Neuronal stem cell (in vitro differentiated cells): ENCODE measurements at regions not wholly inside any gene's neighbourhood (a gene's known extent, or its start where the extent isn't known, plus 50 kb on each side); places are given as distances from the start of the nearest gene placed in this dataset.
"Not testable (repeated sequence)": the region's sequence is repeated elsewhere in the genome, so short reads cannot be mapped to it uniquely, and the experiment has no call there.

Experiments used
- DNase-seq: peaks from one replicate; pipeline ENCODE4 v3.0.0-alpha.2; 2013; ENCODE audit warnings: low spot score
- H2AFZ ChIP-seq: one replicate; pipeline ENCODE4 v1.6.1; 2013; ENCODE audit warnings: mild to moderate bottlenecking, low read length, inconsistent platforms
- H2AK5ac ChIP-seq: 2 replicates; pipeline ENCODE4 v1.6.1; 2013; ENCODE audit warnings: low read depth, mild to moderate bottlenecking, inconsistent platforms, low read length, moderate library complexity, mixed read lengths
- H2BK120ac ChIP-seq: 2 replicates; pipeline ENCODE4 v1.6.1; 2013; ENCODE audit warnings: low read depth, mild to moderate bottlenecking, inconsistent platforms, low read length, moderate library complexity, mixed read lengths
- H2BK12ac ChIP-seq: one replicate; pipeline ENCODE4 v1.6.1; 2013; ENCODE audit warnings: low read length, inconsistent platforms
- H2BK15ac ChIP-seq: 2 replicates; pipeline ENCODE4 v1.6.1; 2013; ENCODE audit warnings: mild to moderate bottlenecking, low read length, inconsistent platforms, mixed read lengths
- H2BK5ac ChIP-seq: one replicate; pipeline ENCODE4 v1.6.1; 2013; ENCODE audit warnings: inconsistent platforms, mild to moderate bottlenecking, low read length, moderate library complexity
- H3K14ac ChIP-seq: one replicate; pipeline ENCODE4 v1.6.1; 2013; ENCODE audit warnings: low read length, inconsistent platforms
- H3K18ac ChIP-seq: 2 replicates; pipeline ENCODE4 v1.6.1; 2013; ENCODE audit warnings: low read length, inconsistent platforms
- H3K23ac ChIP-seq: 2 replicates; pipeline ENCODE4 v1.6.1; 2013; ENCODE audit warnings: low read depth, mild to moderate bottlenecking, mixed read lengths, low read length, inconsistent platforms; ENCODE audit not compliant: poor library complexity
- H3K27ac ChIP-seq: replicated peaks from 3 replicates; pipeline ENCODE4 v1.5.1; 2013; ENCODE audit warnings: low read length, inconsistent platforms
- H3K27me3 ChIP-seq, 3 experiments: 2 replicates each; pipeline ENCODE4 v1.6.1; 2013; ENCODE audit warnings: low read length in 3 of 3, mild to moderate bottlenecking in 2 of 3, inconsistent platforms in 1 of 3, low read depth in 1 of 3, mixed read lengths in 1 of 3, moderate library complexity in 1 of 3; ENCODE audit not compliant: control insufficient read depth in 3 of 3, insufficient read depth in 3 of 3
- H3K36me3 ChIP-seq, 2 donors: replicated peaks in 1 of 2; 2 replicates each; pipeline ENCODE4 v1.6.1; 2013; ENCODE audit warnings: low read length in 2 of 2; ENCODE audit not compliant: control insufficient read depth in 2 of 2, insufficient read depth in 2 of 2
- H3K4ac ChIP-seq: 2 replicates; pipeline ENCODE4 v1.6.1; 2013; ENCODE audit warnings: inconsistent platforms, mild to moderate bottlenecking, low read length, moderate library complexity
- H3K4me1 ChIP-seq, 2 donors: 1 replicate in 1 of 2; 2 replicates in 1 of 2; pipeline ENCODE4 v1.6.1; 2013; ENCODE audit warnings: low read length in 2 of 2, low read depth in 1 of 2; ENCODE audit not compliant: control insufficient read depth in 2 of 2, insufficient read depth in 1 of 2
- H3K4me2 ChIP-seq: one replicate; pipeline ENCODE4 v1.6.1; 2013; ENCODE audit warnings: mild to moderate bottlenecking, low read length, inconsistent platforms; ENCODE audit not compliant: insufficient read depth, poor library complexity, severe bottlenecking
- H3K4me3 ChIP-seq, 2 donors: 2 replicates each; pipeline ENCODE4 v1.5.1; 2013; ENCODE audit warnings: low read length in 2 of 2, mild to moderate bottlenecking in 2 of 2, inconsistent platforms in 1 of 2, moderate library complexity in 1 of 2
- H3K79me1 ChIP-seq: one replicate; pipeline ENCODE4 v1.6.1; 2013; ENCODE audit warnings: low read depth, mild to moderate bottlenecking, inconsistent platforms, low read length, moderate library complexity
- H3K9ac ChIP-seq: one replicate; pipeline ENCODE4 v1.6.1; 2013; ENCODE audit warnings: mild to moderate bottlenecking, low read depth, low read length, inconsistent platforms; ENCODE audit not compliant: poor library complexity
- H3K9me3 ChIP-seq, 2 donors: replicated peaks in 1 of 2; 2 replicates each; pipeline versions ENCODE3 to v1.6.1; 2013; ENCODE audit warnings: low read length in 2 of 2, mild to moderate bottlenecking in 2 of 2, inconsistent platforms in 1 of 2, low read depth in 1 of 2, mixed read lengths in 1 of 2, moderate library complexity in 1 of 2; ENCODE audit not compliant: control insufficient read depth in 2 of 2, insufficient read depth in 1 of 2
- H4K8ac ChIP-seq: one replicate; pipeline ENCODE4 v1.6.1; 2013; ENCODE audit warnings: low read depth, mild to moderate bottlenecking, inconsistent platforms, low read length, moderate library complexity
- H4K91ac ChIP-seq: one replicate; pipeline ENCODE4 v1.6.1; 2013; ENCODE audit warnings: low read length, low read depth, mild to moderate bottlenecking, inconsistent platforms; ENCODE audit not compliant: poor library complexity
- WGBS, 2 donors: extraction: QIAGEN DNeasy Blood & Tissue Kit; methylation state at CpG; one replicate each; pipeline ENCODE4 v1.1.7; 2013; ENCODE audit warnings: missing lambda C conversion rate in 2 of 2, mixed read lengths in 1 of 2; ENCODE audit not compliant: insufficient read length in 2 of 2, insufficient replicate concordance in 1 of 2; ENCODE audit errors: extremely low coverage in 2 of 2; 5-methylcytosine and 5-hydroxymethylcytosine counted together

- DNase-seq = no peak
- Histone ChIP-seq H3K4me3 (no peak overlapping the region), H2AFZ (no peak overlapping the region), H3K4me1 (no peaks in the 10 kb centered on the region), H3K23ac (no peak overlapping the region), H3K4me2 (no peak overlapping the region), H3K9ac (no peak overlapping the region), H2BK12ac (no peak overlapping the region), H2BK15ac (no peak overlapping the region), H3K14ac (no peak overlapping the region), H2BK5ac (no peak overlapping the region), H3K9me3 (no peaks in the 10 kb centered on the region), H3K36me3 (no peaks in the 10 kb centered on the region), H4K8ac (no peak overlapping the region), H3K27me3 (no peaks in the 10 kb centered on the region), H3K79me1 (no peaks in the 10 kb centered on the region), H2BK120ac (no peak overlapping the region), H2AK5ac (no peak overlapping the region), H3K18ac (no peak overlapping the region), H4K91ac (no peak overlapping the region), H3K27ac (no peak overlapping the region), H3K4ac (no peak overlapping the region)
- WGBS, 2 donors = no CpG with 5 or more reads among the region's 7 CpGs
Observed at GRCh38 chr6:132115714-132116366, 164.7 kb upstream of the CCN2 start.

- no peak overlapping the region for H4K8ac ChIP-seq
Observed at GRCh38 chr6:132114201-132114825, 163.1 kb upstream of the CCN2 start.

GRCh38 chr6:132109752-132110151 lies 158.6 kb upstream of the CCN2 start:
- not testable (repeated sequence) for H3K14ac ChIP-seq, H3K9ac ChIP-seq, H2BK15ac ChIP-seq, H2BK5ac ChIP-seq, H3K4me2 ChIP-seq, H3K4ac ChIP-seq, H3K4me1 ChIP-seq, H2BK120ac ChIP-seq, H3K27me3 ChIP-seq, H2BK12ac ChIP-seq, H3K36me3 ChIP-seq, H2AK5ac ChIP-seq, H3K4me3 ChIP-seq, H3K23ac ChIP-seq, H4K91ac ChIP-seq, H2AFZ ChIP-seq, H3K79me1 ChIP-seq, H3K27ac ChIP-seq, H4K8ac ChIP-seq, DNase-seq, H3K18ac ChIP-seq
- no CpG with 5 or more reads among the region's 6 CpGs for WGBS, 2 donors
- H3K9me3 ChIP-seq = peaks cover 3 to 28% of the 10 kb centered on the region in 2 donors

More at GRCh38 chr6:132114201-132114825, 163.1 kb upstream of the CCN2 start:
- Histone ChIP-seq H2AK5ac (no peak overlapping the region), H3K4me1 (no peaks in the 10 kb centered on the region), H3K4me2 (no peak overlapping the region), H3K9ac (no peak overlapping the region), H3K36me3 (no peaks in the 10 kb centered on the region), H3K9me3 (peaks cover 0 to 7% of the 10 kb centered on the region in 2 donors), H3K23ac (no peak overlapping the region), H2BK120ac (no peak overlapping the region), H3K27ac (no peak overlapping the region), H3K79me1 (no peaks in the 10 kb centered on the region), H3K4ac (no peak overlapping the region), H4K91ac (no peak overlapping the region), H3K27me3 (no peaks in the 10 kb centered on the region), H3K4me3 (no peak overlapping the region), H2BK15ac (no peak overlapping the region), H2BK5ac (no peak overlapping the region), H3K18ac (no peak overlapping the region), H2AFZ (no peak overlapping the region), H3K14ac (no peak overlapping the region), H2BK12ac (no peak overlapping the region)
- DNase-seq = no peak
- WGBS, 2 donors = no CpG with 5 or more reads among the region's 8 CpGs

- DNase-seq = no peak
- H2BK120ac ChIP-seq = no peak overlapping the region
- no peak overlapping the region for H4K8ac ChIP-seq
- no peak overlapping the region for H2AK5ac ChIP-seq
- no peaks in the 10 kb centered on the region for H3K4me1 ChIP-seq
- H3K27ac ChIP-seq = no peak overlapping the region
- H3K23ac ChIP-seq = no peak overlapping the region
- H3K27me3 ChIP-seq = no peaks in the 10 kb centered on the region
- H3K9ac ChIP-seq = no peak overlapping the region
- no peaks in the 10 kb centered on the region for H3K36me3 ChIP-seq
- peaks cover 3 to 28% of the 10 kb centered on the region in 2 donors for H3K9me3 ChIP-seq
- H3K14ac ChIP-seq = no peak overlapping the region
- H2AFZ ChIP-seq = no peak overlapping the region
- no peak overlapping the region for H3K4me2 ChIP-seq
- H3K18ac ChIP-seq = no peak overlapping the region
- H2BK12ac ChIP-seq = no peak overlapping the region
- H3K79me1 ChIP-seq = no peaks in the 10 kb centered on the region
- no peak overlapping the region for H3K4ac ChIP-seq
- H2BK5ac ChIP-seq = no peak overlapping the region
- H2BK15ac ChIP-seq = no peak overlapping the region
- no CpG with 5 or more reads among the region's 2 CpGs for WGBS, 2 donors
- H4K91ac ChIP-seq = no peak overlapping the region
- no peak overlapping the region for H3K4me3 ChIP-seq
Observed at GRCh38 chr6:132107896-132108295, 156.7 kb upstream of the CCN2 start.
